ENCODE measurements at regions not wholly inside any gene's neighbourhood (a gene's known extent, or its start where the extent isn't known, plus 50 kb on each side); places are given as distances from the start of the nearest gene placed in this dataset.

DNA sequence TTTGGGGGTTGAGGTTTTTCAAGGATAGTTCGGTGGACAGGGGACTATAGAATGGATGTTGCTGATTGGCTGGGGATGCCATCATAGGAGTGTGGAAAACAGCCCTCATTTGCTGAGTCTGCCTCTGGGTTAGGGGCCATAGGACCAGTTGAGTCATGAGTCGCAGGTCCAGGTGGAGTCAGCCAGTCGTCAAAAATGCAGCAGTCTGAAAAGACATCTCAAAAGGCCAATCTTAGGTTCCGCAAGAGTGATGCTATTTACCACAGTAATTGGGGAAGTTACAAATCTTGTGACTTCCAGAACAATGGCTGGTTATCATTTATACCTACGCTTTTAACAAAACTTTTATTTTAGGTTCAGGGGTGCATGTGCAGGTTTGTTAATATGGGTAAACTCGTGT lies 276.0 kb upstream of the DMRT1 start:
- Mint-ChIP-seq H3K27ac (no peak overlapping the region), H3K27me3 (ENCODE audit: insufficient read depth, low read depth) (no peaks in the 10 kb centered on the region), H3K4me1 (peaks cover 17% of the 10 kb centered on the region), H3K9me3 (peaks cover 22% of the 10 kb centered on the region), H3K36me3 (peaks cover 8% of the 10 kb centered on the region), H3K4me3 (no peak overlapping the region)
- H3K4me1 ChIP-seq: peaks cover 5% of the 10 kb centered on the region
- H3K4me2 ChIP-seq: no peak overlapping the region
- no peak overlapping the region for H3K27ac ChIP-seq
- H3K27me3 ChIP-seq: no peaks in the 10 kb centered on the region
- H3K9ac ChIP-seq: no peak overlapping the region
- H3K36me3 ChIP-seq: no peaks in the 10 kb centered on the region
- no peak for DNase-seq (ENCODE audit: low spot score)
- H3K4me3 ChIP-seq: no peak overlapping the region
- no peak overlapping the region for H2AFZ ChIP-seq (replicated peaks)
- no peaks in the 10 kb centered on the region for H4K20me1 ChIP-seq (ENCODE audit: low read depth)
- no peak for TF ChIP-seq CTCF (IDR thresholded peaks at IDR 0.05)
- no peak for TF ChIP-seq EZH2 (IDR thresholded peaks at IDR 0.05)
- TF ChIP-seq EZH2phosphoT487 (IDR thresholded peaks at IDR 0.05): no peak
- no peaks in the 10 kb centered on the region for H3K79me2 ChIP-seq (ENCODE audit: low read depth)
- H3K9me3 ChIP-seq (ENCODE audit: low read depth): no peaks in the 10 kb centered on the region
- H3F3A ChIP-seq (ENCODE audit: low read depth): no peaks in the 10 kb centered on the region

DNA sequence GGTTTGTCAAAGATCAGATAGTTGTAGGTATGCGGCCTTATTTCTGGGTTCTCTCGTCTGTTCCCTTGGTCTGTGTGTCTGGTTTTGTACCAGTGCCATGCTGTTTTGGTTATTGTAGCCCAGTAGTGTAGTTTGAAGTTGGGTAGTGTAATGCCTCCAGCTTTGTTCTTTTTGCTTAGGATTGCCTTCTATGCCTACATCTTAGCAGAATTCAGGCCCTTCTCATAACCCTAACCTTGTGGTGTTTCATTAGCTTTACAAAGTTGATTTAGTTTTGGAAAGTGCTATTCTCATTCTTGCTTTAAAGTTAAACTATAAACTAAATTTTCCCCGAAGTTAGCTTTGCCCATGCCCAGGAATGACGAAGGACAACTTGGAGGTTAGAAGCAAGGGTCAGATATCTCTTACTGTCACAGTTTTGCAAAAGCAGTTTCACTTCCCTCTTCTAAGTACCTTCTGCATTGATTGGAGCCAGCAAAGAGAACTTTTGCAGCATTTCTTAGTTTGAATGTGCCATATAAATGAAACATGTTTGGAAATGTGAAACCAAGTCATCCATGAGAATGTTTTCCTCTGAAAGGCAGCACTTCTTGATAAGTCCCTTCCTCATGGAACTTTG lies 274.3 kb upstream of the DMRT1 start:
- no peaks in the 10 kb centered on the region for H3F3A ChIP-seq (ENCODE audit: low read depth)
- Mint-ChIP-seq H3K4me1 (peaks cover 20% of the 10 kb centered on the region), H3K36me3 (peaks cover 8% of the 10 kb centered on the region), H3K9me3 (peaks cover 22% of the 10 kb centered on the region), H3K4me3 (no peak overlapping the region), H3K27me3 (ENCODE audit: insufficient read depth, low read depth) (no peaks in the 10 kb centered on the region), H3K27ac (no peak overlapping the region)
- H3K36me3 ChIP-seq: no peaks in the 10 kb centered on the region
- no peaks in the 10 kb centered on the region for H3K9me3 ChIP-seq (ENCODE audit: low read depth)
- H4K20me1 ChIP-seq (ENCODE audit: low read depth): no peaks in the 10 kb centered on the region
- no peaks in the 10 kb centered on the region for H3K4me1 ChIP-seq
- H3K27ac ChIP-seq: no peak overlapping the region
- H3K4me3 ChIP-seq: no peak overlapping the region
- H3K4me2 ChIP-seq: no peak overlapping the region
- H2AFZ ChIP-seq (replicated peaks): no peak overlapping the region
- peaks cover 5% of the 10 kb centered on the region for H3K79me2 ChIP-seq (ENCODE audit: low read depth)
- no peak for DNase-seq (ENCODE audit: low spot score)
- no peaks in the 10 kb centered on the region for H3K27me3 ChIP-seq
- no peak overlapping the region for H3K9ac ChIP-seq
- TF ChIP-seq EZH2phosphoT487 (IDR thresholded peaks at IDR 0.05) (no peak), CTCF (IDR thresholded peaks at IDR 0.05) (no peak), EZH2 (IDR thresholded peaks at IDR 0.05) (no peak)

DNA sequence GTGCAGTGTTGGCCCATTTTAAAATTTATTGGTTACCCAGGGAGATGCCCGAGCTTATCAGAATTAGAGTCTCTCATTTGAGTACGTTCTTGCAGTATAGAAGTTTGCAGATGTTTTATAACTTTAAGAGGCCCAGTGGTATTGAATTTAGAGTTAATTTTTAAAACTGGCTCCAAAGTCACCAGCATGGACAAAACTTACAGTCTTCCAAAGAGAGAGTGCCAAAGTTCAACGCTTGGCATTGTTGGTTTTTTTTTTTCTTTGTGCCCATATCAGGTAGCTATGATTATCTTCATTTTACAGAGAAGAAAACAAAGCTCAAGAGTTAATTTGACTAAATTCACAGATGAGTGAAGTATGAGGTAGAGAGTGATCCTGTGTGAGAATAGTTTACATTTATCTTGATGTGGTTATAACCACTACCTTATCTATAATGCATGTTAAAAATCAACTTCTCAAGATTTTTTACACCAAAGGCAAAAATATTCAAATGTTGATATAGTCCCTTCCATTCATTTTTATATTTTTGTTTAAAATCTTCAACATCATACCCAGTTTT lies 273.7 kb upstream of the DMRT1 start:
- no peak overlapping the region for H3K4me2 ChIP-seq
- Mint-ChIP-seq H3K36me3 (peaks cover 8% of the 10 kb centered on the region), H3K27me3 (ENCODE audit: insufficient read depth, low read depth) (no peaks in the 10 kb centered on the region), H3K4me3 (no peak overlapping the region), H3K4me1 (peaks cover 19% of the 10 kb centered on the region), H3K27ac (no peak overlapping the region), H3K9me3 (peaks cover 22% of the 10 kb centered on the region)
- peaks cover 5% of the 10 kb centered on the region for H3K79me2 ChIP-seq (ENCODE audit: low read depth)
- DNase-seq (ENCODE audit: low spot score): no peak
- no peak for TF ChIP-seq EZH2 (IDR thresholded peaks at IDR 0.05)
- no peak for TF ChIP-seq EZH2phosphoT487 (IDR thresholded peaks at IDR 0.05)
- TF ChIP-seq CTCF (IDR thresholded peaks at IDR 0.05): no peak
- no peaks in the 10 kb centered on the region for H3K4me1 ChIP-seq
- H3K4me3 ChIP-seq: no peak overlapping the region
- no peak overlapping the region for H3K27ac ChIP-seq
- H3K27me3 ChIP-seq: no peaks in the 10 kb centered on the region
- no peaks in the 10 kb centered on the region for H4K20me1 ChIP-seq (ENCODE audit: low read depth)
- no peaks in the 10 kb centered on the region for H3F3A ChIP-seq (ENCODE audit: low read depth)
- no peaks in the 10 kb centered on the region for H3K9me3 ChIP-seq (ENCODE audit: low read depth)
- H2AFZ ChIP-seq (replicated peaks): no peak overlapping the region
- no peak overlapping the region for H3K9ac ChIP-seq
- H3K36me3 ChIP-seq: no peaks in the 10 kb centered on the region
